HG03442 (cell line): ENCODE measurements at regions not wholly inside any gene's neighbourhood (a gene's known extent, or its start where the extent isn't known, plus 50 kb on each side); places are given as distances from the start of the nearest gene placed in this dataset.
"Not testable (repeated sequence)": the region's sequence is repeated elsewhere in the genome, so short reads cannot be mapped to it uniquely, and the experiment has no call there.

Source experiments
- ATAC-seq: cut with Tn5 transposase; IDR thresholded peaks from one replicate; pipeline ENCODE4 v1.9.1; 2021; ENCODE audit warnings: mild to moderate bottlenecking, moderate library complexity; ENCODE audit not compliant: unreplicated experiment

- ATAC-seq, result no peak
Measured at GRCh38 chr1:173300061-173301044, 93.2 kb upstream of the TNFSF4 start.

GRCh38 chr1:173301507-173301906 is 94.4 kb upstream of the TNFSF4 start:
- ATAC-seq, result no peak

GRCh38 chr1:173302366-173302765 is 95.2 kb upstream of the TNFSF4 start:
- ATAC-seq, result no peak

GRCh38 chr1:173302890-173303829 is 96.0 kb upstream of the TNFSF4 start:
- no peak for ATAC-seq

GRCh38 chr1:173303984-173304383 is 96.9 kb upstream of the TNFSF4 start:
- no peak for ATAC-seq

- ATAC-seq, result no peak
Measured at GRCh38 chr1:173304529-173305227, 97.5 kb upstream of the TNFSF4 start.

GRCh38 chr1:173307845-173308244 is 100.7 kb upstream of the TNFSF4 start:
- no peak for ATAC-seq

GRCh38 chr1:173314656-173315055 is 107.5 kb upstream of the TNFSF4 start:
- ATAC-seq, result no peak

GRCh38 chr1:173315296-173315695 is 108.2 kb upstream of the TNFSF4 start:
- ATAC-seq, result no peak

GRCh38 chr1:173318788-173319187 is 111.7 kb upstream of the TNFSF4 start:
- ATAC-seq, result no peak

GRCh38 chr1:173324352-173324751 is 117.2 kb upstream of the TNFSF4 start:
- ATAC-seq, result not testable (repeated sequence)

- not testable (repeated sequence) for ATAC-seq
Measured at GRCh38 chr1:173327987-173328386, 120.9 kb upstream of the TNFSF4 start.

GRCh38 chr1:173328961-173329360 is 121.8 kb upstream of the TNFSF4 start:
- ATAC-seq, result no peak

GRCh38 chr1:173329726-173330125 is 122.6 kb upstream of the TNFSF4 start:
- ATAC-seq, result no peak

- ATAC-seq, result no peak
Measured at GRCh38 chr1:173330149-173330951, 123.2 kb upstream of the TNFSF4 start.

- ATAC-seq, result not testable (repeated sequence)
Measured at GRCh38 chr1:173330952-173331548, 123.9 kb upstream of the TNFSF4 start.

GRCh38 chr1:173332026-173332425 is 124.9 kb upstream of the TNFSF4 start:
- no peak for ATAC-seq

- peak; percentile 64 for ATAC-seq
Measured at GRCh38 chr1:173333581-173333980, 126.5 kb upstream of the TNFSF4 start.

- ATAC-seq, result no peak
Measured at GRCh38 chr1:173337126-173337525, 130.0 kb upstream of the TNFSF4 start.

- ATAC-seq, result no peak
Measured at GRCh38 chr1:173341307-173341706, 134.2 kb upstream of the TNFSF4 start.
